ENCODE measurements at regions not wholly inside any gene's neighbourhood (a gene's known extent, or its start where the extent isn't known, plus 50 kb on each side); places are given as distances from the start of the nearest gene placed in this dataset.
"Not testable (repeated sequence)": the region's sequence is repeated elsewhere in the genome, so short reads cannot be mapped to it uniquely, and the experiment has no call there.

DNA sequence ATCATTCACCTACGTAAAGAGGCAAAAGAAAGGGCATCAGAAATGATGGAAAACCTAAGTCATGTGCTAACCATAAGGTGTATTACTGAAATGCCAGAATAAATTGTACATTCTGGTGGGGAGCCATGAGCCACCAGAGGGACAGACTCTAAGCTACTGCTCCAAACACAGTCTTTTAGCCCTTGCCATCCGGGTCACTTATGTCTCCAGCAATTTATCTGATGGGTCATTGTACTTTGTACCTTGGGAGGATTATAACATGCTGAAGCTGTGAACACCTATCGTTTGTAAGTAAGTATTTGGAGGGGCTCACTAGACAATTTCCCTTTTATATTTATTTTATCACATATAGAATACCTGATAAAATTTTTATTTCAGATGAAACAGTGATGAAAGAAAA is 495.1 kb downstream of the KIF4B start:
- no peak for DNase-seq (ENCODE audit: low read depth in 2 of 2)

DNA sequence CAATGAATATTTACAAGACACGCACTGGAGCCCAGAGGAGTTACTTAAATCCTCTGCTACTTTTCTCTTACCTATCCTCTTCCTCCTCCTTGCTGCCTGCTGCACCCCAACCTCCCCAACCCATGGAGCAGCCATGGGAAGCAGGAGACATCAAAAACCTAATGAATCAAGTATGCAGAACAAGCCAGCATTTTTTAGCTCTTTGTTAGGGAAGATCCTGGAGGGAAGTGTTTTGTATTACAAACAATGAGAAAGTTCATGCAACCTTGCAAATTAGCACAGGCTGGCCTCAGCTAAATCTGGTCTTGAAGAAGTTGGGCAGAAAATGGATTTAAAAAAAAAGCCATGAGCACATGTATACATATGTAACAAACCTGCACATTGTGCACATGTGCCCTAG is 498.8 kb downstream of the KIF4B start:
- no peak for DNase-seq (ENCODE audit: low read depth in 2 of 2)

DNA sequence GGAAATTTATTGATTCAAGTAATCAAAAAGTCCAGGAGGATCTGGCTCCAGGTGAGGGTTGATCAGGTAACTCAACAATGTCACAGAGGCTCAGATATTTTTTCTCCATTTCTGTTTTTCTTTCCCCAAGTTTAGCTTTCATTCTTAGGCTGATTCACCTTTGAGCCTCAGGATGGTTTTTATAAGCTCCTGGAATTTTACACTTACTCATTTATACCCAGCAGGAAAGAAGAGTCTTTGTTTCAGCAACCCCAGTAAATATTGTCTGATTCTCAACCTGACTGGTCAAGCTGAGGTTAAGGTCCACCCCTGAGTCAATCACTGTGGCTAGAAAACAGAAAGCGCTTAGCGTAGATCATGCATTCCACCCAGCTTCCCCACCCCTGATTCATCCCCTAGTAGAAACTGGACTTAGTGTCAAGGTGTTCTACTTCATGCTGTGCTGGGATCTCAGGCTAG is 500.6 kb downstream of the KIF4B start:
- DNase-seq (ENCODE audit: low read depth in 2 of 2) = no peak

DNA sequence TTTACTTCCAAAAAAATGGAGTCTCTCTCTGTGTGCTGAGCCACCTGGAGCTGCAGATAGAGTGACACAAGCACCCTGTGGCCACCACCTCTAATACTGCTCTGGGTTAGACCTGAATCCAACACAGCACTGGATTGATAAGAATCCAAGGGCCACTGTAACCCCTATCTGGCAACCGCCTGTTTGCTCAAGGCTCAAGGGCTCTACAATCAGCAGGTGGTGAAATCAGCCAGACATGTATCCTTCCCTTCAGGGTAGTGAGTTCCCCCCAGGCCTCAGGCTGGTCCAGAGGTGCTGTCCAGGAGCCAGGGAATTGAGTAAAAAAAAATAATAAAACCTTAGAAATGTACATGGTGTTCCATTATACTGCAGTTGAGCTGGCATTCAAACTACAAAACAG is 509.0 kb downstream of the KIF4B start:
- DNase-seq (ENCODE audit: low read depth in 2 of 2) = no peak

DNA sequence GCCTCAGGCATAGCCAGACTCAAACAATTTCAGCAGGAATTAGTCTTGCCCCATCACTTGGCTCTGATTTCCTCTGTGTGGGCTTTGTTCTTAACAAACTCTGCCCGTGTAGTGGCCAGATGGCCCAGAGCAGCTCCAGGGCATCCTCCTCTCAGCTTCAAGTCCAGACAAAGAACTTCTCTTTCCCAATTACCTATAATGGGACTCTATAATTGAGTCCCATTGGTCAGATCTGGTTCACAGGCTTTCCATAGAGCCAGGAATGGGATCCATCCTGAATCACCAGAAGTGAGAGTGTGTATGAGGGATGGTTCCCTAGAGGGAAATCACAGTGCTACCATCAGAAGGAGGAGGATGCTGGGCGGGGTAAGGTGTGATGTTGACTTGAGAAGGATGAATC is 515.8 kb downstream of the KIF4B start:
- DNase-seq (ENCODE audit: low read depth in 2 of 2) = no peak

DNA sequence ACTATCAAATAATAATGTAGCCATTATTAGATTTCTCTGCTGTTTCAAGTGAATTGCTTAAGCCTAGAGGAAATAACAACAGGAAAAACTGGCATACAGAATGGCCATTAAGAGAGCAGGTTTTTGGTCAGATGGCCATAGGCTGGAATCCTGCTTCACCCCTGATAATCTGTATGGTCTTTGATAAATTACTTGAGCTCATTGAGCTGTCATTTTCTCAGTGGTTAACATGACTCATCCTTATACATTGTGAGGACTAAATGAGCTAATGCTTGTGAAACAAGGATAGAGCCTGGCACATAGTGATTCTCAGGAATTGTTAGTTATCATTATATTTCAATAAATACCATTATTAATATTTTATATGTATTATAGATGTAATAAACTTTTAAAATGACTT is 516.5 kb downstream of the KIF4B start:
- no peak for DNase-seq (ENCODE audit: low read depth in 2 of 2)

DNA sequence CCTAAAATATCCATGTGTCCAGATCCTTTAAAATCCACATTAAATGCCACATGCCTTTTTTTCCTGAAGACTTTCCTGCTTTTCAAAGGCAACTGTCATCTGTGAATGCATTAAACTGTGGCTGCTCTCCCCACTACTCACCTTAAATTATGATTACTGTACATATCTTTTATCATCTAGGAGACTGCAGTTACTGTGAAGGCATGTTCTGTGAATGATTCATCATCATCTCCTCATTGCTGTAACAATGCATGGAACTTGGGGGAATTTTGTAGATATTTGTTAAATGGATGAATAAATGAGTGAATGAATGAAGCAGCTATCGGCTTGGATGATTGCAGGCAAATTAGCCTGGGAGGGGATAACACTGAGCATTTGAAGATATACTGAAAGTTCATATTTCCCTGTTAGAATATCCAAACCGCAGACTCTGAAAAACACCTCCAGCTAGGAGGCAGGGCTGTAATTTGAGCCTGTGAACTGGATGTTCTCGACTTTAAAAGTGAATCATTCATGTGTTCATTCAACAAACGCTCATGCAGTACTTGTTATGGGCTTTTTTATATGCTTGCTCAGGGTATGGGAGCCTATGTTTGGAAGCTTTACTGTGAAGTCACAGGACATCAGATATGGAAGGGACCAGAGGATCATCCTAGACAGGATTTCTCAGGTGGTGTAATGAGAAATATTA is 519.2 kb downstream of the KIF4B start:
- no peak for DNase-seq (ENCODE audit: low read depth in 2 of 2)

DNA sequence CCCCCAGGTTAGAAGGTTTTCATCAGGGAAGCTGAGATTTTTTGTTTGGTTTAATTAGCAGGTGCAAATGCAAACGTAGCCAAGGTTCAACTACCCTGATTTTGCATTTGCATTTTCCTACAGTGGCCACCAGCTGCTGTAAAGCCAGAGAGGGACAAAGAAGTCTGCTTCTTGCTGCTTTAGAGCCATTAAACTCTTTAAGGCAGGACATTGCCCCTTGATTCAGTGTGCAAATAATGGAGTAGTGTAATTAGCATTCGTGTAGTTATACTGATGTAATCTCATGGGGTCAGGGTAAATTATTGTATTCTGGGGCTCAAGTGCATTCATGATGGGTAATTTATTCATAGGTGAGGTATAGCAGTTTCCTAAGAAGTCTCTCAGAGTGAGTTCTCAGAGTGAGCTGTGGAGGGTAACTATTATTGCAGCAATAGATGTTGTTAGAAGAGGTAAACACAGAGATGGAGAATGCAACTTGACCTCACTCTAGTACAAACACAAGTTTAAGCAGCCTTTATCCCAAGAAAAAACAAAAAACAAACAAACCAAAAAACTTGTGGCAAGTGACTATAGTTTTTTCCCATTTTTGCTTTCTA is 526.5 kb downstream of the KIF4B start:
- DNase-seq (ENCODE audit: low read depth in 2 of 2) = no peak

DNA sequence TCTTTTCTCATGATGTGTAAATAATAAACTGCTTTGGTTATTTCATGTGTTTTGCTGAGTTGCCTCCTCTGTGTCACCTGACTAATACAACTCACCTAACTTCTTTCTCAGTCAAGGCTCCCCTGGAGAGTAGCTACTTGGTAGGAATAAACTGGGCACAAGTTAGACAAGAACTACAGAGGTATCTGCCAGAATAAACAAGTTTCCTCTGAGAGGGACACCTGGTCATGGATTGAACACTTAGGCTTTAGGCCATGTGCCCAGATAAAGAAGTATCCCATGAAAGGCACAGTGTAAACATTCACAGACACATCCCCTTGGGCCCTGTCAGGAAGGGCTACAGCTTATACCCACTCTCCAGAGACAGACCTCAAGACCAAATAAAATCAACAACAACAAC is 532.5 kb downstream of the KIF4B start:
- no peak for DNase-seq (ENCODE audit: low read depth in 2 of 2)

DNA sequence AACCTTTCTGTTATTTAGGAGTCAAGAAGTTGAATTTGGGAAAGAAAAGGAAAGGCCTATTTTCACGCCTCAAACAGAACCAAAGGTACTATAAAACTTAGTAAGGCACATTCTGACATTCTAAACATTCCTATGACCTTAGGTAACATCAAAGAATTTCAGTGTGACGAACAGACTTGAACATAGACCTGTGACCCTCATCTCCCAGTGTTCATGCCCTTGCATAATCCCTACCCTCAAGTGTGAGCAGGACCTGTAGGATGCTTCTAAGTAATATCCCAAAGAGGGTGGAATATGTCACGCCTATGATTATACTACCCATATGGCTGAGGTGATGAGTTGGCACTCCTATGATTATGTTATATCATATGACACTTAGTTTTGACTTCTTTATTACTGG is 540.9 kb downstream of the KIF4B start:
- no peak for DNase-seq (ENCODE audit: low read depth in 2 of 2)

DNA sequence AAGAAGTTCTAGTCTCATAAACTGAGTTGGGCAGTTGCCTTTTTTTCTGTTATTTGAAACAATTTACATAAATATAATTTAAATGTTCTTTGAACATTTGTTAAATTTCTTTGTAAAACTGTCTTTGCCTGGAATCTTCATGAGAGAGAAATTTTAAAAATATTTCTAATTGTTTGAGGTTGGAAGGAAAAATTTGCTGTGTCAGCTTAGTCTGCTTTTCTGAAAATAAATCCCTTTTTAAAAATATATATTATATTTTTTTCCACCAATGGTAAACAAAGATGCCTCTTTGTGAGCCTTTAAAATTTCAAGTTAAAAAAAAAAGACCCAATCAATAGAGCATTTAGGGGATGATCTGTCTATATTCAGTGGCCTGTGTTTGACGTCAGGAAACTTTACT is 542.7 kb downstream of the KIF4B start:
- no peak for DNase-seq (ENCODE audit: low read depth in 2 of 2)

DNA sequence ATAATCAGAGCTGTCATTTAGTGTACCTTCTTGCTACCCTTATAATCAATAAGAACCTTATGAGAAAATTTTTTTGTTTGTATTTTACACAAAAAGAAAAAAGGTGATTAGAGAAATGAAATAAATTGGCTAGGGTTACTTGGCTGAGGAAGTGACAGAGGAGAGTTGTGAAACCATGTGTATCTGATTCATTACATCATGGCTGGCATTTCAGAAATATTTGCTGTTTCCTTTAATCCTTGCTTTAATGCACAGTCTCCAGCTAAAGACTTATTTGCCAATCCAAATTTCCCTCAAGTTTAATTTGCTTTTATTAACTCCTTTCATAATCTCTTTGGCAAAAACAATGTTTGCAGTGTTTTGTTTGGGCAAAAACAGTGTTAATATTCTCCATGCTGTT is 543.1 kb downstream of the KIF4B start:
- no peak for DNase-seq (ENCODE audit: low read depth in 2 of 2)

DNA sequence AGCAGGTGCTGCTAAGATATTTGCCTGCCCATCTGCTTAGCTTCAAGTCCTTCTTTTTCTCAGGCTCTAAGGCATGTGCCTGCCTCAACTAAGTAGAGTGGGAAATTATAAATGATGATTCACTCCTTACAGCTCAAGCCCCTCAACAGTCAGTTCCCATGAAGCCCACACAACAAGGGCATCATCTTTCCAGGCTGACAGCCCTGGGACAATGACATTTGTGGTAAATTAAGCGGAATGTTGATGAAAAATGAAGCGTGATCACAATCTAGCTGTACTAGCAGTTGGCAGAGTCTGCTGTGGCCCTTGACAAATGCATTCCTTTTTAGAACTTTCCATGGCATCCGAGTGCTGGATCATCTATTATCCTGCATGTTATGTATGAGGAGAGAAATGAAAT is 548.6 kb downstream of the KIF4B start:
- no peak for DNase-seq (ENCODE audit: low read depth in 2 of 2)

DNA sequence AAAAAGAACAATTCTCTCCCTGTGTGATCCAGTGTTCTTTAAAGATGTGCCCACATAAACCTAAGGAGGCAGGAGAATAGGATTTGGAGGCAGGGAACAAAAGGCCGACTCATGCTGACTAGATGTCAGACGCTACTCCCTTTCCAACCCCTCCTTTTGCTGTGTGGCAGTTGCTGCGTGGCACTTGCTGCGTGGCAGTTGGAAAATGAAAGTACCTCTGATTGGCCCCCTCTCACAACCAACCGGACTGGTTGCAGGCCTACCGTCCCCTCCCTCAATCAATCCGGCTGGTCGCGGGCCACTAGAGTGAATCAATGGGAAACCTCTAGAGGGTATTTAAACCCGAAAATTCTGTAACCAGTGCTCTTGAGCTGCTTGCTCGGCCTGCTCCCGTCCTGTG is 551.0 kb downstream of the KIF4B start:
- no peak for DNase-seq (ENCODE audit: low read depth in 2 of 2)

DNA sequence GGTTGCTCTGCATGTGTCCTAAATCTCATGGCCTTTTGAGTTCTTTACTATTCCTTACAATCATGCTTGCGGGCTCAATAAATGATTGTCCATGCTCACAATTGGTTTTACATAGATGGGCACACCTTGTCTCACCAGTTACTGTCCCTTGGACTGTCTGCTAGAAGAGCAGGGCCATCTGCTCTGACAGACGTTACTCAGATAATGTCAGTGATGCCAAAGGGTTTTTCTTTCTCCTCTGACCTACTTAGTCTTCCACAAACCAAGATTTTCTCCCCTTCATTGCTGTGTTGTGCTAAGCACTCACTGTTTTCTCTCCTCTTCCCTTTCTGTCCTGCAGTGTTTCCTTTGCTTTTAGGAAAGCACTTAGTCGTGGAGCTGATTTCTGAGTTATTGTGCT is 562.3 kb downstream of the KIF4B start:
- DNase-seq (ENCODE audit: low read depth in 2 of 2) = no peak

DNA sequence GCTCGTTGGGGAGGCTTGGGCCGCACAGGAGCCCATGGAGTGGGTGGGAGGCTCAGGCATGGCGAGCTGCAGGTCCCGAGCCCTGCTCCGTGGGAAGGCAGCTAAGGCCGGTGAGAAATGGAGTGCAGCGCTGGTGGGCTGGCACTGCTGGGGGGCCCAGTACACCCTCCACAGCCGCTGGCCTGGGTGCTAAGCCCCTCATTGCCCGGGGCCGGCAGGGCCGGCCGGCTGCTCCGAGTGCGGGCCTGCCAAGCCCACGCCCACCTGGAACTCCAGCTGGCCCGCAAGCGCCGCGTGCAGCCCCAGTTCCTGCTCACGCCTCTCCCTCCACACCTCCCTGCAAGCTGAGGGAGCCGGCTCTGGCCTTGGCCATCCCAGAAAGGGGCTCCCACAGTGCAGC is 573.3 kb downstream of the KIF4B start:
- not testable (repeated sequence) for DNase-seq (ENCODE audit: low read depth in 2 of 2)

DNA sequence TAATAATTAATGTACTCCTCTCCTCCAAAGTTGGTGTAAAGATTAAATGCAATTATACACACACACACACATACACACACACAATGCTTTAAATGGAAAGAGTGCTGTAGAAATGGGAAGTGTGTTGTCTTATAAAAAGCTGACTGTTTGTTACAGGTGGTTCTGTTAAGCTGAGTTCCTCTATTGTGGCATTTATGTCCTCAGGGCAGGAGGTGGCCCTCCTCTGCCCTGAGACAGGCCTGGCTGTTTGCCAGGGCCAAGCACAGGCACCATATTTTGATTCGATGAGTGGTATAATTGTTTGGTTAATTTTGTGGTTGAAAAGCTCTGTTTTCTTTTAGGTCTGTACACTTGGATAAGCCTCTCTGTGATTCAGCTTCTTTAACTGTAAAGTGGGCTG is 573.9 kb downstream of the KIF4B start:
- no peak for DNase-seq (ENCODE audit: low read depth in 2 of 2)

DNA sequence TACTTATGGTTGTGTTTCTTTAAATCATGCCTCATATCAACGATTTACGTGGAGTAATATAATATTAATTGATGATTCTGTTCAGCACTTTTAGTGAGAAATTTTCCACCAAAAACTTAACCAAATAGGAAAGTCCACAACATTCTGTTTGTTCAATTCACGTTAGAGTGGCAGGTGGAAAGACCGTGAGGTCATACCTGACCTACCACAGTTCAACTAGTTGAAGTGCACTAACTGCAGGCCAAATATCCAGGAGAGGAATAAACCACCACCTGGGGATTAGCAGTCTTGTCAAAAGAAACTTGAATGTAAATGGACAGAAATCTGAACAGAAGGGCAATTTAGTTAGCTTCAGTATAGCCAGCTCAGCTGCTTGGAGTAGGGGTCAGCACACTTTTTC is 577.7 kb downstream of the KIF4B start:
- no peak for DNase-seq (ENCODE audit: low read depth in 2 of 2)

DNA sequence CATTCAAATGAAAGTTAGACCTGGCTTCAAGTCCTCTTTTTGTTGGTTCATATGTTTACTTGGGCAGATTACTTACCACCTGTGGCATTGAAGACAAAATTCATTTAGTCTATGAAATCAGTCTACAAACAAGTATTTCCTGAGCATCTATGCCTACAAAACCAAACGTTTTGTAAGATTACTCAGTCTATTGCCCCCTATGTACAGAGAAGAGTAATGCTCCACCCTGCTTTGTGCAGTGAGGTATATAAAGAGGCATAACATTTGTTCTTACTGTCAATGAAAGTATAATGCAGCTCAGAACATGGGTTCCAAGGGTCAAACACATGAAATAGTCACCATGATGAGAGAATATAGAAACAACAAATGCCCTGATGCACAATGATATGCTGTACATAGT is 580.7 kb downstream of the KIF4B start:
- DNase-seq (ENCODE audit: low read depth in 2 of 2) = no peak

DNA sequence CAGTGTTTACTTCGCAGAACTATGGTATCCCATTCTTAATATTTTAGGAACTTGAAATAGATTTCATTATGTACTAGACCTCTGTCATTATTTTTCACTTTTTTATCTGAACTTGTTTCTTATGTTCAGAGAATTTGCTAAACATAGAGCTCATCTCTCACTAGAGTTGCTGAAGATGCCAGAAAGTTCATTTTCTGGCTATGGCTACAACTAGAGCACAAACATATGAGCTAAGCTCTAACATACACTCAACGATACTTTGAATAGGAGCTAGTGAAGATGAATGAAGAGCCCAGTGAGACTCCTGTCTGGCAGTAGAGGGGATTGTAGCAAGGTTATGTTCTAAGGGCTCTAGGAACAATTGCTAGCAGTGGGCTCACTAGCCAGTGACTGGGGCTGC is 582.2 kb downstream of the KIF4B start:
- no peak for DNase-seq (ENCODE audit: low read depth in 2 of 2)

DNA sequence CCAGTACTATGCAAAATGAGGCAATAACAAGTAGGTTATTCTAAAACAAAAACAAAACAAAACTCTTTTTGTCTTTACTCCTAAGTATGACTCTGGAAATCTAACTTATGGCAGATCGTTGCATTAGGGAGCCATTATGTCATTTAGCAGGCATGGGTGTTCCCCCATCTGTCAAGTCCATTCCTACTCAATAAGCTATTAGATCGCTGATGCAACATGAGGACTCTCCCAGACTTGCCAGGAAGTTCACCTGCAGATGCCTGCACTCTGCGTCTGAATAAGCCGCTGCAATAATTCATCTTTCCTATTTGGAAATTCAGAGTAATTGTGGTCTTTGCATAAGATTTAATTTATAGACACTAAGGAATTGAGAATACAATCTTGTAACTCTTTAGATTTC is 585.0 kb downstream of the KIF4B start:
- DNase-seq (ENCODE audit: low read depth in 2 of 2) = no peak

DNA sequence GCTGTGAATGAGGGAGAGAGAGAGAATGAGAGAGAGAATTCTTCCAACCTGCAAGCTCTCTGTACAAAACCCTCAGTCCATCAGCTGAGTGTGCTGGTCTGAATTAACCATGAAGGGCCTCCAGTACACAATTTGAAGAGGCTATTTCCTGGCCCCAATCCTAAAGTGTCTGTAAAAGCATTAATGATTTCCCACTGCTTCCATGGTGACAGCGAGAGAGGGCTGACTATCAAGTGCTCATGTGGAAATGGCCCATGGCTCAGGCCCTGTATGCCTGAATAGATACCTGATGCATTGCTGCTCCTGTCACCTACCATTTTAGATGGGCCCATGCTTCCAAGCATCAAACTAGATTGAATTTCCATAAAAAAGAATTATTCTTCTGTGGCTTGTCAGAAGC is 592.4 kb downstream of the KIF4B start:
- no peak for DNase-seq (ENCODE audit: low read depth in 2 of 2)

DNA sequence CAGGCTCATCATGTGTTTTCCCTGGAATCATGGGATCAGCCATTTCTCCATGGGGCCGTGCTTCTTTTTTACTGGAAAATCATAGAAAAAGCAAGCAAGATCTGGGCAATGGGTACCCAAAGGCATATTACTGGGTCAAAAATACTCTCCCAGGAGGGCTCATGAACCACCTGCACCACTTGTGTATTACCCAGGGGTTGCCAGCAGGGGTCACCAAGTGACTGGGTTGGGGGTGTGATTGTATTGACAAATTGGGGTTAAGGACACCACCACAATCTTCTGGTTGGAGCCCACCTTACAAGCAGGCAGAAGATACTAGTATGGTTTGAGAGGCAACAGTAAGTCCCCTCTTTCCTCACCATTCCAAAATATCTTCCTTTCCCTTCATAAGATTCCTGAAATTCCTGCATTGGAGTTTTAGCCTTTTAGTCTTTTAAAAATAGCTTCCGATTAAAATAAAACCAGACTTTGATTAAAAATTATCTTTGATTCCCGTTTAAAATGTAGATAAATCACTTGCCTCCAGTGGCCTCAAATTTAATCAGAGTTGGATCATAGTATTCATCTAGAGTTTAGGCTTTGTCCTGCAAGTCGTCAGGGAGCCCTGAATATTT is 603.3 kb downstream of the KIF4B start:
- peak; percentile 29 to 34 for DNase-seq (ENCODE audit: low read depth in 2 of 2)

DNA sequence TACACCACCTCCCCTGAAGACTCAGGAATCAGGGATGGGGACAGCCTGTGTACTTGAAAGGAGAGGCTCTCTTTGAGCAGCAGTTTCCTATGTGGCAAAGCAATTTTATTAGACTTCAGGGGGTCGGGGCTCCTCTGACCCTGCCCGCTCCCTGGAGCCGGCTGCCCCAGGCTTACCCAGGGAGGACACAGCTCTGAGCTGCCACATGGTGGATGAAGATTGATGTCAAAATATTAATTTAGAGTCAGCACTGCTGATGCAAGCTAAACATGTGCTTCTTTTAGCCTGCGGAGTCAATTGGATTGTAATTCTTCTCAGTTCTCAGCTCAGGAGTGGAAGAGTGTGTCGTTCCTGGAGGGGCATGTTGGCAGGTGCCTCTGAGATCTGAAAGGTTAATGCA is 606.1 kb downstream of the KIF4B start:
- no peak for DNase-seq (ENCODE audit: low read depth in 2 of 2)

Data from stimulated activated CD8-positive, alpha-beta memory T cell treated with anti-CD3 and anti-CD28 coated beads, Interleukin-2, amount 100 ng/mL, for 48 hours (primary cell).